ENCODE measurements at regions not wholly inside any gene's neighbourhood (a gene's known extent, or its start where the extent isn't known, plus 50 kb on each side); places are given as distances from the start of the nearest gene placed in this dataset.

DNA sequence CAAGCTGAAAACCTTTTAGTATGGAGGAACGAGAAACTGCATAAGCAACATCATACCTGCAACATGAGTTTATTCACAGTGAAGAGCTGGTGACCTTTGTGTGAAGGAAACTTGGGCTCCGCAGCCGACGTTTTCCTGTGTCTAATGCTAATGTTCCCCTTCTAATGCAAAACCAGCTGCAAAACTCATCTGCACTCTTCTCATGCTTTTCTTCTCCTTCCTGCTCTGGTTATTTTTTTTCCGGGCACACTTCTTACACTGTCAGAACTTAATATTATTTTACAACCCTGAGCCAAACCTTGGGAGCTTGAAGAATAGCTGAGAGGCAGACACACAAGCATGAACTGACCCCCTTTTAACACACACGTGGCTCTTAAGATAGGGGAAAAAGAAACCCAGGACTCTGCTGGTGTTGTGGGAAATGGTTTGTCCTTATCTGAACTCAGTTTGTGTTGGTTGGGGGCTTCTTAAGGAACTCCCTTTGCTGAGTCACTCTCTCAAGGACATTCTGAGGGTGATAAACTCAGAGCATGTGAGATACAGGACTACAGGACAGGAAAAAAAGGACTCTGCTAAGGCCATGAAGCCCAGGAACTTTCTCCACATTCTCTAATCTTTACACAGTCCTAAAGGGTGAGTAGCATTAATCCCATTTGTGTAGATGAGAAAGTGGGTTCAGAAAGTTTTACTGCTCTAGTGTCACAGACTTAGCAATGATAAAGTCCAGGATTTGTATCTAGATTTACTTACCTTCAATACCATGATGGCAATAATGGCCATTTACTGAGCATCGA is 439.3 kb upstream of the TRIB2 start:
- no peak for FAIRE-seq
- Histone ChIP-seq H3K27me3 (ENCODE audit: control insufficient read depth in 2 of 2, insufficient read depth in 2 of 2, low read length in 2 of 2) (peaks cover 0 to 3% of the 10 kb centered on the region in 2 experiments), H3K36me3 (ENCODE audit: control insufficient read depth in 2 of 2, extremely low read depth in 1 of 2, insufficient read depth in 2 of 2, low read length in 2 of 2) (no peaks in the 10 kb centered on the region), H4K20me1 (replicated peaks; ENCODE audit: control insufficient read depth, extremely low read depth, insufficient read depth, low read length) (no peaks in the 10 kb centered on the region), H3K79me2 (ENCODE audit: control insufficient read depth, insufficient read depth, low read length) (no peaks in the 10 kb centered on the region), H3K4me2 (ENCODE audit: insufficient read depth, low read length) (no peak overlapping the region), H3K9ac (replicated peaks; ENCODE audit: extremely low read depth, insufficient read depth, low read length) (no peak overlapping the region), H2AFZ (ENCODE audit: low read depth, low read length) (no peak overlapping the region), H3K9me3 (replicated peaks; ENCODE audit: control insufficient read depth, insufficient read depth, low read length) (no peaks in the 10 kb centered on the region), H3K4me1 (ENCODE audit: control insufficient read depth, extremely low read depth, insufficient read depth, low read length) (no peaks in the 10 kb centered on the region), H3K27ac (ENCODE audit: insufficient read depth, low read depth, low read length) (no peak overlapping the region), H3K4me3 (replicated peaks in 1 of 3; ENCODE audit: insufficient read depth in 1 of 3, low read depth in 1 of 3, low read length in 3 of 3) (no peak overlapping the region), H3K9me1 (replicated peaks; ENCODE audit: control insufficient read depth, extremely low read depth, insufficient read depth, low read length) (no peaks in the 10 kb centered on the region)
- POLR2A ChIA-PET: no interaction called here
- intact Hi-C loops (cut with micrococcal nuclease) (no loop called here), dilution Hi-C loops (cut with MboI; ENCODE audit: extremely low pct_ligation_motif_present, low sequenced_read_pairs) (no loop called here)
- no peak for TF ChIP-seq POLR2AphosphoS5 (IDR thresholded peaks at IDR 0.05; ENCODE audit: insufficient read depth, low read depth, low read length)
- no peak for TF ChIP-seq FOS (IDR thresholded peaks at IDR 0.05; ENCODE audit: borderline replicate concordance, insufficient read depth, low read length)
- TF ChIP-seq GATA2 (IDR thresholded peaks at IDR 0.05; ENCODE audit: insufficient read depth, insufficient read length, low read depth, low read length): no peak
- TF ChIP-seq, protein P1, sequence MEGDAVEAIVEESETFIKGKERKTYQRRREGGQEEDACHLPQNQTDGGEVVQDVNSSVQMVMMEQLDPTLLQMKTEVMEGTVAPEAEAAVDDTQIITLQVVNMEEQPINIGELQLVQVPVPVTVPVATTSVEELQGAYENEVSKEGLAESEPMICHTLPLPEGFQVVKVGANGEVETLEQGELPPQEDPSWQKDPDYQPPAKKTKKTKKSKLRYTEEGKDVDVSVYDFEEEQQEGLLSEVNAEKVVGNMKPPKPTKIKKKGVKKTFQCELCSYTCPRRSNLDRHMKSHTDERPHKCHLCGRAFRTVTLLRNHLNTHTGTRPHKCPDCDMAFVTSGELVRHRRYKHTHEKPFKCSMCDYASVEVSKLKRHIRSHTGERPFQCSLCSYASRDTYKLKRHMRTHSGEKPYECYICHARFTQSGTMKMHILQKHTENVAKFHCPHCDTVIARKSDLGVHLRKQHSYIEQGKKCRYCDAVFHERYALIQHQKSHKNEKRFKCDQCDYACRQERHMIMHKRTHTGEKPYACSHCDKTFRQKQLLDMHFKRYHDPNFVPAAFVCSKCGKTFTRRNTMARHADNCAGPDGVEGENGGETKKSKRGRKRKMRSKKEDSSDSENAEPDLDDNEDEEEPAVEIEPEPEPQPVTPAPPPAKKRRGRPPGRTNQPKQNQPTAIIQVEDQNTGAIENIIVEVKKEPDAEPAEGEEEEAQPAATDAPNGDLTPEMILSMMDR (IDR thresholded peaks at IDR 0.05; ENCODE audit: extremely low read depth in 1 of 2, insufficient read depth in 1 of 2, low read depth in 1 of 2, low read length in 2 of 2): no peak
- no peak for TF ChIP-seq EZH2 (IDR thresholded peaks at IDR 0.05; ENCODE audit: borderline replicate concordance, low read depth, low read length, severe bottlenecking)
- TF ChIP-seq JUN (IDR thresholded peaks at IDR 0.05; ENCODE audit: borderline replicate concordance, insufficient read depth, insufficient read length, low read depth): no peak
- TF ChIP-seq, protein P2, sequence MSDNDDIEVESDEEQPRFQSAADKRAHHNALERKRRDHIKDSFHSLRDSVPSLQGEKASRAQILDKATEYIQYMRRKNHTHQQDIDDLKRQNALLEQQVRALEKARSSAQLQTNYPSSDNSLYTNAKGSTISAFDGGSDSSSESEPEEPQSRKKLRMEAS (IDR thresholded peaks at IDR 0.05; ENCODE audit: insufficient read depth, insufficient read length): no peak
- TF ChIP-seq POLR2A (IDR thresholded peaks at IDR 0.05; ENCODE audit: low read depth, low read length): no peak
- no peak for TF ChIP-seq MYC (IDR thresholded peaks at IDR 0.05; ENCODE audit: low read depth, low read length)
- CTCF ChIA-PET: no interaction called here
- no TSS peak for BruUV-seq (replicated peaks)
- DNase-seq (ENCODE audit: low read depth, low spot score): no peak

All from endothelial cell of umbilical vein (primary cell).